Pancreas (tissue), 10 donors: ENCODE measurements at regions not wholly inside any gene's neighbourhood (a gene's known extent, or its start where the extent isn't known, plus 50 kb on each side); places are given as distances from the start of the nearest gene placed in this dataset.

Experiments
- ATAC-seq, 4 donors: fragments of 200-7000 bp; cut with Tn5 transposase; one replicate each; pipeline versions ENCODE4 v1.8.0 to v1.9.1; 2020; ENCODE audit warnings: mild to moderate bottlenecking in 4 of 4, moderate library complexity in 4 of 4
- DNase-seq, 6 donors: peaks; one replicate each; pipeline ENCODE4 v3.0.0-alpha.2; 2020
- FAIRE-seq: peaks from 2 replicates; lab custom pipeline; 2012; peaks lifted over from hg19 to GRCh38; lab: Jason Lieb, UNC
- H3K27ac ChIP-seq, 4 donors: fragments of 200-600 bp; sonication (generic); 1 replicate in 3 of 4; 2 replicates in 1 of 4; pipeline versions ENCODE4 v1.5.0 to v1.8.0; 2020
- H3K27me3 ChIP-seq, 4 donors: fragments of 200-600 bp; one replicate each; pipeline ENCODE4 v1.8.0; 2021
- H3K36me3 ChIP-seq, 3 donors: fragments of 200-600 bp; sonication (generic) in 1 of 3; one replicate each; pipeline versions ENCODE4 v1.5.0 to v1.8.0; 2020 to 2021
- H3K4me1 ChIP-seq, 3 donors: fragments of 200-600 bp; one replicate each; pipeline ENCODE4 v1.8.0; 2021
- H3K4me3 ChIP-seq, 4 donors: fragments of 200-600 bp; sonication (generic) in 2 of 4; one replicate each; pipeline versions ENCODE4 v1.5.0 to v1.8.0; 2020 to 2021
- H3K9me3 ChIP-seq, 4 donors: fragments of 200-600 bp; one replicate each; pipeline ENCODE4 v1.8.0; 2021
- CTCF ChIP-seq, 4 donors: fragments of 200-600 bp; sonication (generic) in 3 of 4; IDR thresholded peaks; one replicate each; pipeline versions ENCODE4 v1.5.0 to v1.8.0; 2021; ENCODE audit warnings: antibody characterized with exemption in 4 of 4
- WGBS, 2 donors: extraction: QIAGEN DNeasy Blood & Tissue Kit; methylation state at CpG; one replicate each; pipeline ENCODE4 v1.1.7; 2013; 5-methylcytosine and 5-hydroxymethylcytosine counted together
- intact Hi-C, 3 donors: fragments of 100-400 bp; cut with DNase I; formaldehyde crosslinking; loops; one replicate each; pipeline versions ENCODE4 v1.11.1 to v1.14.2; 2022
- donor health status: healthy with polysubstance abuse.
- donor health status: DM: no; HTN: no; CAD: no; lungs with moderate emphysema.
- donor health status: DM: no; HTN: no; CAD: no.
- donor health status: control.
- donor health status: control.
- donor health status: Bipolar disorder and iron deficiency.
- donor health status: DM: yes; HTN: yes; CAD: no.
- donor health status: DM: no; HTN: no; CAD: no.
- donor health status: DM: no; HTN: no; CAD: no.
- donor health status: DM: yes; HTN: yes; CAD: no.

- no peak for TF ChIP-seq CTCF (IDR thresholded peaks at IDR 0.05)
- Histone ChIP-seq H3K27ac (no peak overlapping the region), H3K27me3 (no peaks in the 10 kb centered on the region), H3K4me1 (no peaks in the 10 kb centered on the region), H3K36me3 (no peaks in the 10 kb centered on the region), H3K9me3 (no peaks in the 10 kb centered on the region), H3K4me3 (no peak overlapping the region)
- ATAC-seq = no peak
- FAIRE-seq = no peak
- WGBS, 2 donors = 59 to 65% methylated on average over 2 of the region's 2 CpGs
- DNase-seq = no peak
- intact Hi-C loops = no loop called here
These were observed 158.0 kb upstream of the PMEPA1 start for GRCh38 chr20:57867807-57868206.

GRCh38 chr20:57867181-57867803 lies 157.5 kb upstream of the PMEPA1 start:
- 68 to 82% methylated on average over 10 of the region's 10 CpGs for WGBS, 2 donors
- FAIRE-seq (no peak), ATAC-seq (no peak), DNase-seq (no peak)
- intact Hi-C loops = no loop called here
- Histone ChIP-seq H3K27ac (no peak overlapping the region), H3K4me3 (no peak overlapping the region), H3K9me3 (no peaks in the 10 kb centered on the region), H3K4me1 (no peaks in the 10 kb centered on the region), H3K27me3 (no peaks in the 10 kb centered on the region), H3K36me3 (no peaks in the 10 kb centered on the region)
- TF ChIP-seq CTCF (IDR thresholded peaks at IDR 0.05) = no peak

GRCh38 chr20:57866250-57867106 lies 156.7 kb upstream of the PMEPA1 start:
- ATAC-seq (no peak), FAIRE-seq (no peak), DNase-seq (no peak)
- no peak overlapping the region for H3K27ac ChIP-seq
- H3K4me1 ChIP-seq = no peaks in the 10 kb centered on the region
- no peaks in the 10 kb centered on the region for H3K36me3 ChIP-seq
- 33 to 41% methylated on average over 6 of the region's 6 CpGs for WGBS, 2 donors
- H3K9me3 ChIP-seq = no peaks in the 10 kb centered on the region
- H3K4me3 ChIP-seq = no peak overlapping the region
- no peak for TF ChIP-seq CTCF (IDR thresholded peaks at IDR 0.05)
- H3K27me3 ChIP-seq = no peaks in the 10 kb centered on the region
- intact Hi-C loops = no loop called here

GRCh38 chr20:57865266-57865665 lies 155.5 kb upstream of the PMEPA1 start:
- no peak for DNase-seq
- no peaks in the 10 kb centered on the region for H3K4me1 ChIP-seq
- WGBS, 2 donors = 46 to 62% methylated on average over 2 of the region's 2 CpGs
- H3K4me3 ChIP-seq = no peak overlapping the region
- ATAC-seq = no peak
- no peak overlapping the region for H3K27ac ChIP-seq
- no peaks in the 10 kb centered on the region for H3K9me3 ChIP-seq
- intact Hi-C loops = no loop called here
- no peaks in the 10 kb centered on the region for H3K27me3 ChIP-seq
- FAIRE-seq = no peak
- no peak for TF ChIP-seq CTCF (IDR thresholded peaks at IDR 0.05)
- no peaks in the 10 kb centered on the region for H3K36me3 ChIP-seq

- 60 to 78% methylated on average over 6 of the region's 6 CpGs for whole genome bisulfite sequencing, 2 donors
- Histone ChIP-seq H3K4me1 (no peaks in the 10 kb centered on the region), H3K27ac (no peak overlapping the region), H3K36me3 (no peaks in the 10 kb centered on the region), H3K4me3 (no peak overlapping the region), H3K9me3 (no peaks in the 10 kb centered on the region), H3K27me3 (no peaks in the 10 kb centered on the region)
- DNase-seq (no peak), ATAC-seq (no peak), FAIRE-seq (no peak)
- no peak for TF ChIP-seq CTCF (IDR thresholded peaks at IDR 0.05)
- intact Hi-C loops = no loop called here
These were observed 150.8 kb upstream of the PMEPA1 start for GRCh38 chr20:57860576-57860975.
